HG03469 (cell line): ENCODE measurements at regions not wholly inside any gene's neighbourhood (a gene's known extent, or its start where the extent isn't known, plus 50 kb on each side); places are given as distances from the start of the nearest gene placed in this dataset.

Experiments
- ATAC-seq: cut with Tn5 transposase; IDR thresholded peaks from one replicate; pipeline ENCODE4 v1.9.1; 2021; ENCODE audit warnings: mild to moderate bottlenecking, moderate library complexity, moderate number of reproducible peaks; ENCODE audit not compliant: unreplicated experiment

DNA sequence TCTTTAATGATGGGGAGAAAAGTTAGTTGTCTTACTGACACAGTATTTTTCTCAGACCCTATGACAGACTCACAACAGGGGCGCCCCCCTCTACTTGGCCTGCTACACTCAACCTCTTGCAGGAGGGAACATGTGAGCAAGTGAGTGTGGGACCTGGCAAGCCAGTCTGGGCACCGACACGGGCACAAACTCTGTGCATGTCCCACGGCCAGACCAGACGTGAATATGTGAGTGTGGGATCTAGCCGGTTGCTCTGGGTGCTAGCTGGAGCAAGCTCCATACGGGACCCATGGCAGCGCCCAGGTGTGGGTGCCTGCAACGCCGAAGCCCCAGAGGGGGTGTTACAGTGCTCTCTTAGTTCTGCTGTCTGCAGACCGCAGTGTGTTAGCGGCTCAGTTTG lies 1437.3 kb upstream of the MIR17HG start:
- no peak for ATAC-seq

DNA sequence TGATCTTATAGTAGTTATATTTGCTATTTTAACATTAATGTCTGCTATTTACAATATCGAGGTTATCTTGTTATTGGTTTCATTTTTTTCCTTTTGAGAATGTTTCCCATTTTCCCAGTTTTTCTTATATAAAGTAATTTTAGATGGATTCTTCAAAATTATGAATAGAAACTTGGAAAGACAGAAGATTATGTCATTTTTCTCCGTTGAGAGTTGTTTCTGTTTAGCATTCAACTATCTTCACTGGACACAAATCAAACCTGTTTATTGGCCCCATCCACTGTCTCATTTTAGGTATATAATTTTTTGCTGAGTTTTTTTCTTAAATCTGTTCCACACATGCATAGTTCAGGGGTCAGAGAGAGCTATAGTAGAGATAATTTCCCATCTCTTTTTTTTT lies 1430.9 kb upstream of the MIR17HG start:
- no peak for ATAC-seq

DNA sequence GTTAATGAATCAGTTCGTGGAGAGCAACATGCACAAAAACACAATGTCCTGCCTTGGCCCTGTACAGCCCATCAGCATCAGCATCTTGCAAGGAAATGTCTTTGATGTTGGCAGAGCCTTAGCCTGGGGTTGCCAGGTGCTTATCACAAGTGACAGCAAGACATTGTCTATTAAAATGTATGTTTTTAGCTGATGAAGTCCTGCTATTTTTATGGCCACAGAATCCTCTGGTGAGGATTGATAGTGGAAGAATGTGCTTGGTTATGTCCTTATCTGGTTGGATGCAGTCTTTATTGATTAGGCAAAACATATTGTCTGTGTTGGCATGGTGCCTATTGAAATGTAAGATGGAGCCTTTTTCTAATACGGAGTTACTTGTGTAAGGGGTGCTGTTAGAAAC lies 1427.0 kb upstream of the MIR17HG start:
- ATAC-seq, result no peak

DNA sequence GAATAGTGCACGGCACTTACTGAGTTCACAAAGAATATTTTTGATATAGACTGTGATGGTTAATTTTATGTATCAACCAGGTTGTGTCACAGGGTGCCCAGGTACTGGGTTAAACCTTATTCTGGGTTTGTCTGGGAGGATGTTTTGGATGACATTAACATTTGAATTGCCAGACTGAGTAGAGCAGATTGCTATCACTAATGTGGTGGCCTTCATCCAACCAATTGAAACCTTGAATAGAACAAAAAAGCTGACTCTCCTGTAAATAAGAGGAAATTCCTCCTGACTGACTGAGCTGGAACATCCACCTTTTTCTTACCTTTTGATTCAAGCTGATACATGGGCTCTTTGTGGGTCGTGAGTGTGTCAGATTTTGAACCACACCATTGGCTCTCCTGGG lies 1424.4 kb upstream of the MIR17HG start:
- no peak for ATAC-seq

DNA sequence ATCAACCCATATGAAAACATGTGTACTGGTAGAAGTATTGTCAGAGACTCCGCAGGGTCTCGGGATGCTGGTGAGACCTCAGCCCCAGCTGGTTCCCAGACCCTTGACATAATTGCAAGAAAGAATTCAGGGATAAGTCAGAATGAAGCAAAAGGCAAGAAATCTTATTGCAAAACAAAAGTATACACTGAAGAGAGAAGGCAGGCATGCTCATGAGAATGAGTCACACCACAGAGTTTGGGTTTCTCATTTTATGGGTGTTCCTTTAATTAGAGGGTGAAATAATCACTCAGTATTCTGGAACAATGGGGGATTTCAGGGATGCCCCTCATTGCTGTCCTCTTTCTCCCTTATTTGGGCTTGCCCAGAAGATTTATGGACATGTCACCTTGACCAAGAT lies 1423.8 kb upstream of the MIR17HG start:
- ATAC-seq, result no peak

DNA sequence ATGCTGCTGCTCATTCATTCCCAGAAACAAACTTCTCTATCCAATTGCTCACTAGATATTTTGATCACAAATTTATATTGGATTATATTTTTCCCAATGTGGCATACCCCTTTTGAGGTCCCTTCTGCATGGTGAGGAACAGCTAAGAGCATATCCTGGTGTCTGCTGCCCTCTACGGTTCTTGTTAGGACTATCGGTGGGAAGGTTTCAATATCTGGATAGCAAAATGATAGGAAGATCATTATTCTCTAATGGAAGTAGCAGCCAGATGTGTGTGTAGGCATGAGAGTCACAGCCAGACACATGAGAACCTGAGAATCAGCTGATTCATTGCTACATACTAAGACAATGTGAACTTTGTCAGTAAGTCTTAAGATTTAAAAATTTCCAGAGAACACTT lies 1422.4 kb upstream of the MIR17HG start:
- no peak for ATAC-seq

DNA sequence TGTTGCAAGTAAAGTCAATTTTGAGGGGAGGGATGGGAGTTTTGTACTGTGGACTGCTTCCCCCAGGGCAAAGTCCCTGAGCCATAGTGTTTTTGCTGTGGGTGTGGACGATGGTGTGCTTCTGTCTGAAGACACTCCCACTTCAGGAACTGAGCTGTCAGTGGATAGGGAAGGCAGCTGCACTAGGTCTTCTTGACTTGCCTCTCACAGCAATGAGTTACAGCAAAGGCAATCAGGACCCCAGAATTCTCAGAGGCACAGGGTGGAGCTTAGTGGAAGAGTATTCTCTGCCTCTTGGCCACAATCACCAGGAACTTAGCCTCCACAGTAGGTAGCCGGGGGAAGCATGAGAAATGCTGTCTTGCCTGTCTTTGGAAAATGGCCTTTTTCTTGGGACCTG lies 1416.6 kb upstream of the MIR17HG start:
- no peak for ATAC-seq

DNA sequence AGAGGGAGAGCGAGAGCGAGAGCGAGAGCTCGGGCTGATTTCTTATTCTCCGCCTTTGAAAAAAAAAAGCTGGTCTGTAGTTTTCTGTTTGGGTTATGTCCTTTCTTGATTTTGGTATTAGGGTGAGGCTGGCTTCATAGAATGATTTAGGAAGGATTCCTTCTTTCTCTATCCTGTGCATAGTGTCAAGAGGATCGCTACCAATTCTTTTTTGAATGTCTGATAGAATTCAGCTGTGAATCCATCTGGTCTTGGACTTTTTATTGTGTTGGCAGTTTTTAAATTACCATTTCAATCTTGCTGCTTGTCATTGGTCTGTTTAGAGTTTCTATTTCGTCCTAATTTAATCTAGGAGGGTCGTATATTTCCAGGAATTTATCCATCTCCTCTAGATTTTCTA lies 1414.6 kb upstream of the MIR17HG start:
- no peak for ATAC-seq

DNA sequence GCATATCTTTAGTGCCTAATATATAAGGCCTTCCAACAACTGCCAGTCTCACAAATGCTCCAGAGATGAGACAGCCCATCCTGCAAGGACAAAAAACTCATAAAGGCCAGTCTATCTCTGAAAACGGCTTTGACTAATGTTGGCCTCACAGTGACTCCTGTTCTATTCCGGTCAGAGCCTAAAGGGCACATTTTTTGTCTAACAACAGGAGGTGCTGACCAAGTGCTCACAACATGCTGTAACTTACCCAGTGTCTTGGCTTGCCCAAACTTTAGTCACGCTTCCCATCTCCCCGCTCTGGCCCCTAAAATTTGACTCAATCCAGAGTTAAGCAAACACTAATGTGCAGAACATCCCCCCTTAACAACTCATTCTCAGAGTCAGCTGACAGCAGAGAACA lies 1411.2 kb upstream of the MIR17HG start:
- ATAC-seq, result no peak

DNA sequence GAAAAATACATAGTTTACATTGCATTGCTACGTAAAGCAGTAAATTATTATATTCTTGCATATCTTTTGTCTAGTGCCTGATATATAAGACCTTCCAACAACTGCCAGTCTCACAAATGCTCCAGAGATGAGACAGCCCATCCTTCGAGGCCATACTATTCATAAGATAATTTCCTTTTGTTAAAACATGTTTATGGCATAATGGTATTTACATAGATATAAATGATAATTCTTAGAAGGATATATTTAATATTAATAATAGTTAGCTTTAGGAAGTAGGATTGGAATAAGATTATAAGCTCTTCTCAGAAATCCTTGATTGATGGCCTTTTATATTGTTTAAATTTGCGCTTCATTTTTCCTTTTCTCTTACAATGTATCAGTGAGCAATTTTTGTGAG lies 1410.1 kb upstream of the MIR17HG start:
- ATAC-seq, result no peak

DNA sequence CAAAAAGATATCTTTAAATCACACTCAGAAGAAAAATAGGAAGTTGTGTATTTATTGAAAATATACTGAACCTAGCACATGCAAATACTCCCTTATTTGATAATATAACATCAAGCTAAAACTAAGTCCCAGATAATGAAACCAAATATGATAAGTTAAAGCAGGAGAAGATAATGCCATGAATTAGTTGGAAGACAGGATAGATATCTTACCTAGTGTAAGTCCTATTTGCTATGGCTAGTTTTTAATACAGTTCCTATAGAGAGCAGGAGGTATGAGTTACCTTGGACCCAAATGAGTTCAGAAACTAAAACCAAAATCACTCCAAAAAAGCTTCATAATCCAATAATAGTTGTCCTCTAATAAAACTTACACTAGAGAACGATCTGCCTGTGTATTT lies 1407.1 kb upstream of the MIR17HG start:
- no peak for ATAC-seq

DNA sequence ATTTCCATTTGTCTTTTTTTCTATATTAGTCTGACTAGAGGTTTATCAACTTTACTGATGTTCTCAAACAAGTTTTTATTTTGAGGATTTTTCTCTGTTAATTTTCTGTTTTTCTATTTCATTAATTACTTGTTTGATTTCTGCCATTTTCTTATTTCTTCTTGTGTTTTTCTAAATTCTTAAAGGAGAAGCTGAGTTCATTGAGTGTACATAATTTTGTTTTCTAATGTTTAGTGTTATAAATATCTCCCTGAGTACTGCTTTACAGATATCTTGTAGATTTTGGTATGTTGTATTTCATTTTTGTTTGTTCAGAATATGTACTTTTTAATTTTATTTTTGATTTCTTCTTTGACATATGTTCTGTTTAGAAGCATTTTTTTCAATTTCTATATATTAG lies 1404.3 kb upstream of the MIR17HG start:
- no peak for ATAC-seq

DNA sequence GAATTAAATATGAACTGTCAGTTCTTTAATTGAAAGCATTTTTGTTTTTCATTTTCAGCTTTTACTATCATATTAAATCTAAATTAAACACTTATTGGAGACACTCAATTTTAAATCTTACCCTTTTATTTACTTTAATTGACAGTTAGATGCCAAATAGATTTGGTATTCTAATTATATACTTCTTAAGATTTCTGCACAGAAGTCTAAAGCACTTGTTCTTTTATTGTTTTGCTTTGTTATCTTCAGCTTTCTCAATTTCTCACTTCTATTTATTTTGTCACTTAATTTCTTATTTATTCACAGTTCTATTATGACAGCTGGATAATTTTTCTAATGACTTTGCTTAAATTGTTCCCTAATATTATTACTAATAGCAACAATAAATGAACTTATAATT lies 1397.3 kb upstream of the MIR17HG start:
- no peak for ATAC-seq

DNA sequence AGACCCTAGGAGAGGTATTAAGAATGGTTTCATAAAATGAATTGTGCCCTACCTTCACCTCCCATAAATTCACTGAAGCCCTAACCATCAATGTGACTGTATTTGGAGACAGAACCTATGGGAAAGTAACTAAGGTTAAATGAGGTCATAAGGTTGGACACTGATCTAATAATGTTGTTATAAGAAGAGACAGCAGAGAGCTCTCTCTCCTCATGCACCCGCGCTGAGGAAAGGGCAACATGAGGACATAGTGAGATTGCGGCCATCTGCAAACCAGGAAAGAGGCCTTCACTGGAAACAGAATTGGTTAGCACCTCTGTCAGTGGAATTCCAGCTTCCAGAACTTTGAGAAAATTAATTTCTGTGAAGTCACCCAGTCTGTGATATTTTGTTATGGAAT lies 1396.1 kb upstream of the MIR17HG start:
- ATAC-seq, result no peak

DNA sequence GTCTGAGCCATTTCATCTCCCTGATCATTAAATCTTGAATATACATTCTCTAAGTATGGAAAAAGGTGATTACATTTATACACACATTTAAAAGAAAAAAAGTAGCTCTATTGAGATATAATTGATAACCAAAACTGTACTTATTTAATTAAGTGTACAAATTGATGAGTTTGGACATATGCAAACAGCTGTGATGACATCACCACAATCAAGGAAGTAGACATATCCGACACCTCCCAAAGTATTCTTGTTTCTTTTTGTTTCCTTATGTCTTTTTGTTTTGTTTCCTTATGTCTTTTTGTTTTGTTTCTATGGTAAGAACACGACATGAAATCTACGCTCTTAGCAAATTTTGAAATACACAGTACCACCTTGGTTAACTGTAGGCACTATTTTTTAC lies 1393.9 kb upstream of the MIR17HG start:
- ATAC-seq, result no peak

DNA sequence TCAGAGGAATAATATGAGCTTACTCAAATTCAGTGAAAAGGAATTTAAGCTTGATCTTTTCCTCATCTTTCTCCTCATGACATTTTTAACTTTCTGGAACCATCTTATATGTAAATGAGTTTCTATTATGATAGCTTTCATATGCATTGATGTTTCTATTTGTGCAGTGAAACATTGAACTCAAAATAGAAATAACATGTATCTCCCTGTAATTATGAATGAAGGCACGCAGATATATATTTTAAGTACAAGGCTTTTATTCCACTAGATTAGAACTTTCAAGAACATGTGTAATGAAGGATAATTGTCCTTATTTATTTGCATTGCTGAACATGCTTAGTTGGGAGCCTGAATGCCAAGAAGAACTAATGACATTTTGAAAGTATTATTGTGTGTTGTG lies 1391.7 kb upstream of the MIR17HG start:
- ATAC-seq, result no peak

DNA sequence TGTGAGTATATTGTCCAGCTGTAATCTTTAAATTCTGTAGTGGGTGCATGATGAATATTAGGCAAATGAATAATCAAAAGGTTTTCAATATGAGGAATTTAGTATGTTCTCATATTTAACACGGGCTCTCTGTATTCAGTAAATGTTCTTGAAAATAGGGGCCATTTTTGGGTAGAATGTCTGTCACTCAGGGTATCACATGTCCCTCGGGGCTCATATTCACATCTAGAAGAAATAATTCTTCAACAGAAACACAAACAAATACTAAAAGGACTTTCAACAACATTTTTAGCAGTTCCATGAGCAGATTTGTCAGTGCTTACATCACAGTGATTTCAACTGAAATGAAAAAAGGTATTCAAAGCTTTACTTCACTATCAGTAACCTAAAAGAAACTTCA lies 1388.4 kb upstream of the MIR17HG start:
- no peak for ATAC-seq

DNA sequence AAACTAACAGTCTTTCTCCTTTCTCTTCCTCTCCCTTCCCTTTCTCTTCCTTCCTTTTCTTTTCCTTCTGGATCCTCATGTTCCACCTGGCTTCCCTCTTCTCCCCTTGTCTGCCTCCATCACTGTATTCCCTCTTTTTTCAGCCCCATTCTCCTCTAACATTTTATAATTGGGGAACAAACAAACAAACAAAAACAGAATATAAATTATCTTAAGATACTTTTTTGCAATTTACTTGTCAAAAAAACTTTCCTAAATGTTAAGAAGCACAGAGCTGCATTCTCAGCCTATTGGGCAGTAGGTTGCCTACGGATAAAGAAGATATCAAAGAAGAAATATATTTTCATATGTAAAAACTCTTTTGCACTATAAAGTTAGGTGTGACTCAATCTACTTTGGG lies 1382.2 kb upstream of the MIR17HG start:
- no peak for ATAC-seq

DNA sequence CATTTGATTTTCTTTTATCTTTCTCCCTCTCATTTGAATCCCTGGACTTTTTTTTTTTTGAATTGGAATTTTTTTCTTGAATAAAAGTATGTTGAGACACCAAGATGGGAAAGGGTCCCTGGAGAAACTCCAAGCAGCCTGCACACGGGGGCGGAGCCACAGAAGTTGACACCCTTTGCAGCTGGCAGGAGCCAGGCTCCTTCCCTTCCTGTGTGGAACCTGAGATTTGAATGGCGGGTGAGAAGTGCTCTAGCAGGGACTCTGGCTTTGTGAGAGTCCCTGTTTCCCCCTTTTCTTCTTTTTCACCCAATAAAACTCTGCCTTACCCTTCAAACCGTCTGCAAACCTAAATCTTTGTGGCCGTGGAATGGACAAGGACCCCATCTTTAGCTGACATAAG lies 1381.0 kb upstream of the MIR17HG start:
- ATAC-seq, result no peak

DNA sequence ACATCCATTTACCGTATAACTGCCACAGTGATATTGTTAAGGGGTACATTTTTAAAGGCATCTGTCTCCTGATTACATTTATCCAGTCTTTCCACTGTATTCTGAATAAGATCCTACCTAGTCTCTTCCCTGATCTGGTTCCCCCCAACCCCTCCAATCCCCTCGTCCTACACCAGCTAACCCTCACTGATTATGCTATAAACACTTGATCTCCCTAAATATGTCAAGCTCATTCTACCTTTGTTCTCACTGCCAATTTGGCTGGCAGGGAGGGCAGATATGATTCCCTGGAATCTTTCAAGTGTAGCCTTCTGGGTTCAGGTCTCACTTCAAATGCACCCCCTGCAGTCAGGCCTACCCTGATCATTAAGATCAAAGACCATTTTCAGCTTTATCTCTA lies 1379.8 kb upstream of the MIR17HG start:
- ATAC-seq, result no peak

DNA sequence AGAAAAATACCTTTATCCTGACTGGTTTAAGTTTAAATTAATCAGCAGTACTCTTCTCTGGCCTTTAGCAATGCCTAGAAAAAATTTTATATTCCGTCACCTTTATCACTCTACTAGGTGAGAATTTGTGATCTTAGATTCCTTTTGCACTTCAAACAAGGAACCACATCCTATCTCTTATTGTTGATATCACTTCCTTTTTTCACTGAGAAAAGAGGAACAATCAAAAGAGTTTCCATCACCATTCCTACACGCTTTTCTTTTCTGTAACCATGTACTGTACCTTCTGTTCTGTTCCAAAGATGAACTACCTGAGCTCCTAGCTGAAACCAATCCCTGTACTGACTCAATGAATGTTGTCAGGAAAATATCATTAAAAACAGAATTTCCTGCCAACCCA lies 1379.0 kb upstream of the MIR17HG start:
- ATAC-seq, result no peak

DNA sequence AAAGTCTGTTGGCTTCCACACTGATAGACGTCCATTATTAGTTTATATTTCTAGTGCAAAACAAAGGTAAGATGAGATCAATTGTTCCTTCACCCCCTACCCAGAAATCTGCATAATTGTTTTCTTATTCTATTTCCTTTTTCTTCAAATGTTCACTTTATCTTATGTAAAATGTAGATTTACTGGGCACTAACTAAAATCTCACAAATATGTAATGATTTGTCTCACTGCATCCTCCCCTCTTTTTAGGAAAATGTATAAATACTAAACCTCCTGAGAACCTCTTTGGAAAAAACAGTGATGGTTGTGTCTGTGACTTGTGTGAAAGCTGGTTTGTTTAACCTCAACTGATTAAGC lies 1377.2 kb upstream of the MIR17HG start:
- ATAC-seq, result no peak

DNA sequence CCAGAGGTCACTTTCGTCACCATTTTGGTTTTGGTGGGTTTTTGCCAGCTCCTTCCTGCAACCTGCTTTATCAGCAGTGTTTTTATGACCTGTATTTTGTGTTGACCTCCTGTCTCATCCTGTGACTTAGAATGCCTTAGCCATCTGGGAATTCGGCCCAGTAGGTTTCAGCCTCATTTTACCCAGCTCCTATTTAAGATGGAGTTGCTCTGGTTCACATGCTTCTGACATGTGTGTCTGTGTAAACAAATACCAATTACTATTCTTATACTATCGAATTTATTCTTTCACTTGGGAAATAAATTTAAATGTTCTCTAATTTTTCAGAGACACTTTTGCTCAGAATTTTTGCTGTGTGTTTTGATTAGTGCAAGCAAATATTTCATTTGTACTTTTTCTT lies 1370.3 kb upstream of the MIR17HG start:
- no peak for ATAC-seq

DNA sequence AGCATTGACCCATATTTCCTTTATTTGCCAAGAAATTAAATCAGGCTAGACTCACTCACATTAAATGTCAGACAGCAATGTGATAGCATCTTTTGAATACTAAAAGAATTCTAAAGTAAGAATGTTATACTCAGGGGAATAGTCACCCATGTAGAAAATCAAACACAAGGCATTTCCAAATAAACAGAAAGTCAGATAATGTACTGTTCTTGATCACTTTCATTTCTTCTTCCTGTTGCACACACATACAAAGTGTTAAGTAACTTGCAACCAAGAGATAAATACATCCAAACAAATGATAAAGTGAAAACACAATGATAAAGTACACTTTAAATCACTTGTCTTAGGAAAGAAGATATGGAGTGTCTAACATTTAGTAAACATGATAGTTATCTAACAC lies 1366.6 kb upstream of the MIR17HG start:
- ATAC-seq, result no peak
